HepG2 (cell line): ENCODE measurements at regions not wholly inside any gene's neighbourhood (a gene's known extent, or its start where the extent isn't known, plus 50 kb on each side); places are given as distances from the start of the nearest gene placed in this dataset.

Source experiments
- CENPX ChIP-seq: sonication (generic); formaldehyde crosslinking; IDR thresholded peaks from 2 replicates; pipeline ENCODE4 v1.9.0; 2021; ENCODE audit warnings: mild to moderate bottlenecking, missing genetic modification reagents, moderate library complexity
- ZSCAN22 ChIP-seq: sonication (generic); formaldehyde crosslinking; IDR thresholded peaks from 2 replicates; pipeline ENCODE4 v1.4.0; 2020; ENCODE audit warnings: mild to moderate bottlenecking, missing genetic modification reagents
- TF ChIP-seq, protein P1 (sequence below): sonication (generic); formaldehyde crosslinking; IDR thresholded peaks from 2 replicates; pipeline ENCODE4 v1.4.0; 2020; ENCODE audit warnings: mild to moderate bottlenecking, missing genetic modification reagents
- TF ChIP-seq, protein P2 (sequence below): sonication (generic); formaldehyde crosslinking; IDR thresholded peaks from 2 replicates; pipeline ENCODE4 v1.5.1; 2020; ENCODE audit warnings: missing genetic modification reagents, mild to moderate bottlenecking, borderline replicate concordance

DNA sequence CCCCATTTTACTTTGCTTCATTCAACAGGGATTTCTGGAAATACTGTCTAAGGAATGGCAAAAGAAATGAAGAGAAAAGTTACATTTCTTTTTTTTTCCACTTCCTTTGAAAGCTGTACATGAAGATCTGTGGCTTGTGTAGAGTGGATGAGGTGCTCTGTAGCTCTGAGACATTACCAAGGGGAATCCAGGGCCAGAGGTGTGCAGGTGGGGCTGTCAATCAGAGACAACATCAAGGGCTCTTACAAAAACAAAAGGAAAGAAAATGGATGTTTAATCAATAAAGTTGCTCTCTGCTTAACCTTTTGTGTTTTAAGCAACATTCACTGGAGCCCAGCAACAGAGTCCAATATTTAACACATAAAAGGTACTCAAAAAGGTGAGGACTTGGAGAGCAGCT is 391.1 kb downstream of the TMEM38B start (continued):
- TF ChIP-seq, protein P1, sequence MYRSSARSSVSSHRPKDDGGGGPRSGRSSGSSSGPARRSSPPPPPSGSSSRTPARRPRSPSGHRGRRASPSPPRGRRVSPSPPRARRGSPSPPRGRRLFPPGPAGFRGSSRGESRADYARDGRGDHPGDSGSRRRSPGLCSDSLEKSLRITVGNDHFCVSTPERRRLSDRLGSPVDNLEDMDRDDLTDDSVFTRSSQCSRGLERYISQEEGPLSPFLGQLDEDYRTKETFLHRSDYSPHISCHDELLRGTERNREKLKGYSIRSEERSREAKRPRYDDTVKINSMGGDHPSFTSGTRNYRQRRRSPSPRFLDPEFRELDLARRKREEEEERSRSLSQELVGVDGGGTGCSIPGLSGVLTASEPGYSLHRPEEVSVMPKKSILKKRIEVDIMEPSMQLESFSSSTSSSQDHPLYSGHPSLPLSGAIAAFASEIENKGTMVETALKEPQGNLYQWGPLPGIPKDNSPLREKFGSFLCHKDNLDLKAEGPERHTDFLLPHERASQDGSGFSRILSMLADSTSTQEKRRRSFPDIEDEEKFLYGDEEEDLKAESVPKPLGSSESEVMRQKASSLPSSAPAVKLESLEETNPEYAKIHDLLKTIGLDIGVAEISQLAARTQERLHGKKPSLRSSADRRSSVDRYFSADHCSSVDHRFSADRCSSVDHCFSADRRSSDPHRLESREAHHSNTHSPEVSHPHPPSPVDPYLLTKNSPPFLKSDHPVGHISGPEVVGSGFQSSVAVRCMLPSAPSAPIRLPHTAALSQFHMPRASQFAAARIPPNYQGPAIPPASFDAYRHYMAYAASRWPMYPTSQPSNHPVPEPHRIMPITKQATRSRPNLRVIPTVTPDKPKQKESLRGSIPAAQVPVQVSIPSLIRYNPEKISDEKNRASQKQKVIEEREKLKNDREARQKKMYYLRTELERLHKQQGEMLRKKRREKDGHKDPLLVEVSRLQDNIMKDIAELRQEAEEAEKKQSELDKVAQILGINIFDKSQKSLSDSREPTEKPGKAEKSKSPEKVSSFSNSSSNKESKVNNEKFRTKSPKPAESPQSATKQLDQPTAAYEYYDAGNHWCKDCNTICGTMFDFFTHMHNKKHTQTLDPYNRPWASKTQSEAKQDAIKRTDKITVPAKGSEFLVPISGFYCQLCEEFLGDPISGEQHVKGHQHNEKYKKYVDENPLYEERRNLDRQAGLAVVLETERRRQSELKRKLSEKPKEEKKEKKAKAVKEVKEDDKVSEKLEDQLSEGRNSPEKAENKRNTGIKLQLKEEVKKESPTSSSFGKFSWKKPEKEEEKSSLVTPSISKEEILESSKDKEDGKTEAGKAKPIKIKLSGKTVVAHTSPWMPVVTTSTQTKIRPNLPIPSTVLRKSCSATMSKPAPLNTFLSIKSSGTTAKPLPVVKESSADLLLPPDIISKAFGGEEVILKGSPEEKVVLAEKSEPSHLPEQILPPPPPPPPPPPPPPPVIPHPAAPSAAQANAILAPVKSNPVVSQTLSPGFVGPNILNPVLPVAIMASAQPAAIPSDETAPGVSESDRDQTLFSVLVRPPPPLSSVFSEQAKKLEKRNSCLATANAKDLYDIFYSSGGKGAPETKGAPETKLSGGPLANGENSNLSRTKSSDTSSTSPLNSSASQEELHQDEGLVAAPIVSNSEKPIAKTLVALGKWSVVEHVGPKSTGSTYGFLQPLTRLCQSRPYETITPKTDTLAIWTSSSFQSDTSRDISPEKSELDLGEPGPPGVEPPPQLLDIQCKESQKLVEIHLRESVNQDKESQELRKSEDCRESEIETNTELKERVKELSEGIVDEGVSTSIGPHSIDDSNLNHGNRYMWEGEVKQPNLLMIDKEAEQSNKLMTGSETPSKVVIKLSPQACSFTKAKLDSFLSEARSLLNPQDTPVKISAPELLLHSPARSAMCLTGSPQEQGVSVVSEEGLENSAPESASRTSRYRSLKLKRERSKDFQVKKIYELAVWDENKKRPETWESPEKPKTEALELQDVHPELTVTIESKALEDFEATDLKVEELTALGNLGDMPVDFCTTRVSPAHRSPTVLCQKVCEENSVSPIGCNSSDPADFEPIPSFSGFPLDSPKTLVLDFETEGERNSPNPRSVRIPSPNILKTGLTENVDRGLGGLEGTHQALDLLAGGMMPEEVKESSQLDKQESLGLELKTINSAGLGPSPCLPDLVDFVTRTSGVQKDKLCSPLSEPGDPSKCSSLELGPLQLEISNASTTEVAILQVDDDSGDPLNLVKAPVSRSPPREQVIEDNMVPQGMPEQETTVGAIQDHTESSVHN = no peak
- TF ChIP-seq, protein P2, sequence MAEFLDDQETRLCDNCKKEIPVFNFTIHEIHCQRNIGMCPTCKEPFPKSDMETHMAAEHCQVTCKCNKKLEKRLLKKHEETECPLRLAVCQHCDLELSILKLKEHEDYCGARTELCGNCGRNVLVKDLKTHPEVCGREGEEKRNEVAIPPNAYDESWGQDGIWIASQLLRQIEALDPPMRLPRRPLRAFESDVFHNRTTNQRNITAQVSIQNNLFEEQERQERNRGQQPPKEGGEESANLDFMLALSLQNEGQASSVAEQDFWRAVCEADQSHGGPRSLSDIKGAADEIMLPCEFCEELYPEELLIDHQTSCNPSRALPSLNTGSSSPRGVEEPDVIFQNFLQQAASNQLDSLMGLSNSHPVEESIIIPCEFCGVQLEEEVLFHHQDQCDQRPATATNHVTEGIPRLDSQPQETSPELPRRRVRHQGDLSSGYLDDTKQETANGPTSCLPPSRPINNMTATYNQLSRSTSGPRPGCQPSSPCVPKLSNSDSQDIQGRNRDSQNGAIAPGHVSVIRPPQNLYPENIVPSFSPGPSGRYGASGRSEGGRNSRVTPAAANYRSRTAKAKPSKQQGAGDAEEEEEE (CRISPR knock-in tag) = no peak
- TF ChIP-seq CENPX (CRISPR knock-in tag) (no peak), ZSCAN22 (CRISPR knock-in tag) (no peak)
- TF ChIP-seq, all 625 proteins: peak for 0
